DOHH2 (cell line): ENCODE measurements at regions not wholly inside any gene's neighbourhood (a gene's known extent, or its start where the extent isn't known, plus 50 kb on each side); places are given as distances from the start of the nearest gene placed in this dataset.

Experiments used
- H3F3A ChIP-seq: fragments of 200-600 bp; sonication (generic), shearing (Covaris generic); 2 replicates; pipeline ENCODE4 v1.6.0; 2016; ENCODE audit warnings: antibody characterized with exemption, mild to moderate bottlenecking; ENCODE audit not compliant: control insufficient read depth, insufficient read depth
- H3K27ac ChIP-seq: fragments of 200-600 bp; sonication (generic); 2 replicates; pipeline ENCODE4 v1.5.1; 2014; ENCODE audit warnings: low read depth, mild to moderate bottlenecking, low read length, moderate library complexity
- H3K27me3 ChIP-seq: fragments of 200-600 bp; sonication (generic); 2 replicates; pipeline ENCODE4 v1.6.1; 2014; ENCODE audit warnings: mild to moderate bottlenecking, low read length, mixed read lengths; ENCODE audit not compliant: control insufficient read depth
- H3K36me3 ChIP-seq: fragments of 200-600 bp; sonication (generic); 2 replicates; pipeline ENCODE4 v1.6.1; 2014; ENCODE audit warnings: mild to moderate bottlenecking, low read length, moderate library complexity, mixed read lengths; ENCODE audit not compliant: control insufficient read depth
- H3K4me1 ChIP-seq: fragments of 200-600 bp; sonication (generic); 2 replicates; pipeline ENCODE4 v1.6.1; 2014; ENCODE audit warnings: mild to moderate bottlenecking, low read length, mixed read lengths; ENCODE audit not compliant: control insufficient read depth
- H3K4me2 ChIP-seq: fragments of 200-600 bp; sonication (generic); 2 replicates; pipeline ENCODE4 v1.6.0; 2014; ENCODE audit warnings: mild to moderate bottlenecking, low read length, moderate library complexity
- H3K4me3 ChIP-seq: fragments of 200-600 bp; sonication (generic); 2 replicates; pipeline ENCODE4 v1.5.1; 2014; ENCODE audit warnings: mild to moderate bottlenecking, low read length, mixed read lengths
- H3K79me2 ChIP-seq: fragments of 200-600 bp; sonication (generic); 2 replicates; pipeline ENCODE4 v1.6.1; 2014; ENCODE audit warnings: mild to moderate bottlenecking, low read length, mixed read lengths; ENCODE audit not compliant: control insufficient read depth
- H3K9me2 ChIP-seq: fragments of 200-600 bp; sonication (generic); replicated peaks from 2 replicates; pipeline ENCODE4 v1.6.1; 2014; ENCODE audit warnings: mild to moderate bottlenecking, low read length, mixed read lengths; ENCODE audit not compliant: control insufficient read depth
- H3K9me3 ChIP-seq: fragments of 200-600 bp; sonication (generic); 2 replicates; pipeline ENCODE4 v1.6.1; 2014; ENCODE audit warnings: antibody characterized with exemption, low read length, mixed read lengths; ENCODE audit not compliant: control insufficient read depth, insufficient read depth
- H4K20me1 ChIP-seq: fragments of 200-600 bp; sonication (generic); 2 replicates; pipeline ENCODE4 v1.6.0; 2014; ENCODE audit warnings: low read depth, mild to moderate bottlenecking, antibody characterized with exemption, low read length, moderate library complexity; ENCODE audit not compliant: control insufficient read depth, insufficient read depth
- CTCF ChIP-seq: fragments of 200-600 bp; sonication (generic); IDR thresholded peaks from one replicate; pipeline ENCODE4 v1.5.1; 2014; ENCODE audit warnings: antibody characterized with exemption, mild to moderate bottlenecking, low read depth, low read length; ENCODE audit not compliant: poor library complexity, severe bottlenecking
- EZH2phosphoT487 ChIP-seq: fragments of 200-600 bp; sonication (generic); IDR thresholded peaks from 2 replicates; pipeline ENCODE4 v1.6.1; 2017; ENCODE audit warnings: borderline replicate concordance, mild to moderate bottlenecking, antibody characterized with exemption, low read length, moderate library complexity, mixed read lengths

- Histone ChIP-seq H4K20me1 (no peaks in the 10 kb centered on the region), H3K4me2 (no peak overlapping the region), H3F3A (peaks cover 3% of the 10 kb centered on the region; the same call in 1 of the 2 replicates), H3K27ac (no peak overlapping the region), H3K9me2 (no peaks in the 10 kb centered on the region), H3K4me3 (no peak overlapping the region), H3K79me2 (no peaks in the 10 kb centered on the region), H3K27me3 (no peaks in the 10 kb centered on the region), H3K36me3 (no peaks in the 10 kb centered on the region), H3K4me1 (no peaks in the 10 kb centered on the region), H3K9me3 (no peaks in the 10 kb centered on the region)
- no peak for TF ChIP-seq CTCF
- no peak for TF ChIP-seq EZH2phosphoT487
These were observed 398.8 kb upstream of the RGS6 start for GRCh38 chr14:71533390-71533789.

- Histone ChIP-seq H3K9me2 (no peaks in the 10 kb centered on the region), H3K27ac (no peak overlapping the region), H3F3A (peaks cover 3% of the 10 kb centered on the region; the same call in 1 of the 2 replicates), H3K4me3 (no peak overlapping the region), H3K9me3 (no peaks in the 10 kb centered on the region), H3K4me1 (no peaks in the 10 kb centered on the region), H3K27me3 (no peaks in the 10 kb centered on the region), H4K20me1 (no peaks in the 10 kb centered on the region), H3K79me2 (no peaks in the 10 kb centered on the region), H3K4me2 (no peak overlapping the region), H3K36me3 (no peaks in the 10 kb centered on the region)
- no peak for TF ChIP-seq CTCF
- TF ChIP-seq EZH2phosphoT487: no peak
These were observed 398.4 kb upstream of the RGS6 start for GRCh38 chr14:71533800-71534199.

- no peak for TF ChIP-seq CTCF
- no peak for TF ChIP-seq EZH2phosphoT487
- Histone ChIP-seq H3K9me2 (no peaks in the 10 kb centered on the region), H4K20me1 (no peaks in the 10 kb centered on the region), H3K36me3 (no peaks in the 10 kb centered on the region), H3K4me3 (no peak overlapping the region), H3F3A (peaks cover 8% of the 10 kb centered on the region; the same call in 1 of the 2 replicates), H3K27me3 (no peaks in the 10 kb centered on the region), H3K79me2 (no peaks in the 10 kb centered on the region), H3K27ac (no peak overlapping the region), H3K4me1 (peaks cover 4% of the 10 kb centered on the region), H3K4me2 (no peak overlapping the region), H3K9me3 (no peaks in the 10 kb centered on the region)
These were observed 397.7 kb upstream of the RGS6 start for GRCh38 chr14:71534506-71534905.
